ENCODE measurements at regions not wholly inside any gene's neighbourhood (a gene's known extent, or its start where the extent isn't known, plus 50 kb on each side); places are given as distances from the start of the nearest gene placed in this dataset.

GRCh38 chr5:5652181-5652580, 229.7 kb downstream of the ICE1 start:
- DNase-seq (ENCODE audit: low read depth, low spot score) = no peak
- no peak overlapping the region for H3K4me3 ChIP-seq (ENCODE audit: low read depth, low read length)
- TF ChIP-seq CTCF (IDR thresholded peaks at IDR 0.05; ENCODE audit: low read depth, low read length) = no peak
- in situ Hi-C loops (cut with HindIII; ENCODE audit: low sequenced_read_pairs) = no loop called here

GRCh38 chr5:5650949-5651348, 228.5 kb downstream of the ICE1 start:
- in situ Hi-C loops (cut with HindIII; ENCODE audit: low sequenced_read_pairs) = no loop called here
- no peak for TF ChIP-seq CTCF (IDR thresholded peaks at IDR 0.05; ENCODE audit: low read depth, low read length)
- DNase-seq (ENCODE audit: low read depth, low spot score) = no peak
- H3K4me3 ChIP-seq (ENCODE audit: low read depth, low read length) = no peak overlapping the region

GRCh38 chr5:5650242-5650641, 227.8 kb downstream of the ICE1 start:
- no peak for TF ChIP-seq CTCF (IDR thresholded peaks at IDR 0.05; ENCODE audit: low read depth, low read length)
- no peak overlapping the region for H3K4me3 ChIP-seq (ENCODE audit: low read depth, low read length)
- in situ Hi-C loops (cut with HindIII; ENCODE audit: low sequenced_read_pairs) = no loop called here
- no peak for DNase-seq (ENCODE audit: low read depth, low spot score)

- in situ Hi-C loops (cut with HindIII; ENCODE audit: low sequenced_read_pairs) = no loop called here
- no peak for TF ChIP-seq CTCF (IDR thresholded peaks at IDR 0.05; ENCODE audit: low read depth, low read length)
- no peak overlapping the region for H3K4me3 ChIP-seq (ENCODE audit: low read depth, low read length)
- no peak for DNase-seq (ENCODE audit: low read depth, low spot score)
Observed at GRCh38 chr5:5649641-5650040, 227.2 kb downstream of the ICE1 start.

- no peak for TF ChIP-seq CTCF (IDR thresholded peaks at IDR 0.05; ENCODE audit: low read depth, low read length)
- no peak for DNase-seq (ENCODE audit: low read depth, low spot score)
- in situ Hi-C loops (cut with HindIII; ENCODE audit: low sequenced_read_pairs) = no loop called here
- H3K4me3 ChIP-seq (ENCODE audit: low read depth, low read length) = no peak overlapping the region
Observed at GRCh38 chr5:5648694-5649093, 226.2 kb downstream of the ICE1 start.

- in situ Hi-C loops (cut with HindIII; ENCODE audit: low sequenced_read_pairs) = no loop called here
- no peak for TF ChIP-seq CTCF (IDR thresholded peaks at IDR 0.05; ENCODE audit: low read depth, low read length)
- DNase-seq (ENCODE audit: low read depth, low spot score) = no peak
Observed at GRCh38 chr5:5645891-5646290, 223.4 kb downstream of the ICE1 start.

GRCh38 chr5:5645198-5645597, 222.7 kb downstream of the ICE1 start:
- no peak for DNase-seq (ENCODE audit: low read depth, low spot score)
- in situ Hi-C loops (cut with HindIII; ENCODE audit: low sequenced_read_pairs) = no loop called here
- TF ChIP-seq CTCF (IDR thresholded peaks at IDR 0.05; ENCODE audit: low read depth, low read length) = no peak
- H3K4me3 ChIP-seq (ENCODE audit: low read depth, low read length) = no peak overlapping the region

More at GRCh38 chr5:5645891-5646290, 223.4 kb downstream of the ICE1 start:
- H3K4me3 ChIP-seq (ENCODE audit: low read depth, low read length) = no peak overlapping the region

Measured in astrocyte of the spinal cord (primary cell).